Activated CD8-positive, alpha-beta memory T cell treated with anti-CD3 and anti-CD28 coated beads, Interleukin-2, amount 10 ng/mL, durations not matched to agents 7 days and 5 days (primary cell): ENCODE measurements at regions not wholly inside any gene's neighbourhood (a gene's known extent, or its start where the extent isn't known, plus 50 kb on each side); places are given as distances from the start of the nearest gene placed in this dataset.

ENCODE experiments used
- ATAC-seq: fragments of 150-1000 bp; cut with Tn5 transposase; one replicate; pipeline ENCODE4 v1.10.0; 2021; ENCODE audit warnings: moderate library complexity
- CTCF ChIA-PET: fragments of 350-600 bp; sonication (Branson Sonifier 250); formaldehyde crosslinking; loops from one replicate; lab custom pipeline; 2021; ENCODE audit warnings: antibody characterized with exemption; lab: Charles Lee
- DNase-seq: peaks from one replicate; pipeline ENCODE4 v3.0.0-alpha.2; 2020
- H3K27ac Mint-ChIP-seq: one replicate; pipeline ENCODE4 v1.8.0; 2021; ENCODE audit warnings: mild to moderate bottlenecking, mixed read lengths
- H3K27me3 Mint-ChIP-seq: one replicate; pipeline ENCODE4 v1.8.0; 2021; ENCODE audit warnings: mixed read lengths
- H3K36me3 Mint-ChIP-seq: one replicate; pipeline ENCODE4 v1.8.0; 2021; ENCODE audit warnings: mild to moderate bottlenecking, mixed read lengths
- H3K4me1 Mint-ChIP-seq: one replicate; pipeline ENCODE4 v1.8.0; 2021; ENCODE audit warnings: mixed read lengths
- H3K4me3 Mint-ChIP-seq: one replicate; pipeline ENCODE4 v1.8.0; 2021; ENCODE audit warnings: mild to moderate bottlenecking, moderate library complexity, mixed read lengths
- H3K9me3 Mint-ChIP-seq: one replicate; pipeline ENCODE4 v1.8.0; 2022; ENCODE audit warnings: low read depth, mixed read lengths

DNA sequence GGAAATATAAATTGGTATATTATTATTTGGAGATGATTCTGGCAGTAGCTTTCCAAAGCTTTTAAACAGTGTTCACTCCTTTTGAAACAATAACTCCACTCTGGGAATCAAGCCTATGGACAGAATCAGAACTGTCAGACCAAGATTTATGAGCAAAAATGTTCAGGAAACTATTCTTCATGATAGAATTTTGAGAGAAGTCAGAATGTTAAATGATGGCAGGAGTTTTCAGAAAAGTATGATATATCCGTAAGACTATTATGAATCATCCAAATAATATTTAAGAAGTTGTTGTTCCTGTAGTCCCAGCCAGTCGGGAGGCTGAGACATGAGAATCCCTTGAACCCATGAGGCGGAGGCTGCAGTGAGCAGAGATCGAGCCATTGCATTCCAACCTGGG, 50.5 kb upstream of the ADGRG2 start:
- H3K9me3 Mint-ChIP-seq, result no peaks in the 10 kb centered on the region
- H3K4me3 Mint-ChIP-seq, result no peak overlapping the region
- H3K36me3 Mint-ChIP-seq, result no peaks in the 10 kb centered on the region

DNA sequence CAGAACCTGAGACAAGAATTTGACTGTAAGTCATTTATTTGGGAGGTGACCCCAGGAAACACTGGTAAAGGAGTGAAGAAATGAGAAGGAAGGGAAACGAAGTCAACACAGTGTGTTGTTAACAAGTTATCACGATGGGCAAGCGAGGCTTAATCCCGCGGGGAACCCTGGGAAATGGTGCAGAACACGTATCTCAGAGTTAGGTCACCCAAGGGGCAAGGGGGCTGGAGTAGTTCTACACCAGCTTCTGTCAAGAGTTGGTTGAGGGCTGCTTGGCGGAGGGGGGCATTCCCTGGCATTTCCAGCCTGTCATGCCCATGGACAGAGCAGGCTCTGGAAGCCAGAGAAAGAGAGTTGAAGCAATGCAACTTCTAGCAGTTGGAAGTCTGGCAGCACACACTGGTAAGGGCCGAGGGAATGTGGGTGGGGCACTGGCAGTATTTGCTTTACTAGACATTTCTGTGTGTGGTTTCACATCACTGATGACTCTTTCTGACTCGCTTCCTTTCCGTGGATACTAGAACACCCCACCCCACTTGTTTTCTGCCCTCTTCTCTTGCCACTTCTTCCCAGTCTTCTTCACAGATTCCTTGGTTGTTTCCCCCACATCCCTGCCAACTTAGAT, 52.2 kb upstream of the ADGRG2 start:
- H3K4me1 Mint-ChIP-seq, result peaks cover 3% of the 10 kb centered on the region
- no peak for ATAC-seq
- DNase-seq, result no peak
- CTCF ChIA-PET, result no interaction called here
- no peaks in the 10 kb centered on the region for H3K27me3 Mint-ChIP-seq
- no peak overlapping the region for H3K4me3 Mint-ChIP-seq
- no peak overlapping the region for H3K27ac Mint-ChIP-seq
- H3K9me3 Mint-ChIP-seq, result no peaks in the 10 kb centered on the region
- no peaks in the 10 kb centered on the region for H3K36me3 Mint-ChIP-seq

More for the DNA sequence above, 50.5 kb upstream of the ADGRG2 start:
- no peak for DNase-seq
- CTCF ChIA-PET, result no interaction called here
- Mint-ChIP-seq H3K4me1 (peaks cover 3% of the 10 kb centered on the region), H3K27ac (no peak overlapping the region), H3K27me3 (no peaks in the 10 kb centered on the region)
- no peak for ATAC-seq

DNA sequence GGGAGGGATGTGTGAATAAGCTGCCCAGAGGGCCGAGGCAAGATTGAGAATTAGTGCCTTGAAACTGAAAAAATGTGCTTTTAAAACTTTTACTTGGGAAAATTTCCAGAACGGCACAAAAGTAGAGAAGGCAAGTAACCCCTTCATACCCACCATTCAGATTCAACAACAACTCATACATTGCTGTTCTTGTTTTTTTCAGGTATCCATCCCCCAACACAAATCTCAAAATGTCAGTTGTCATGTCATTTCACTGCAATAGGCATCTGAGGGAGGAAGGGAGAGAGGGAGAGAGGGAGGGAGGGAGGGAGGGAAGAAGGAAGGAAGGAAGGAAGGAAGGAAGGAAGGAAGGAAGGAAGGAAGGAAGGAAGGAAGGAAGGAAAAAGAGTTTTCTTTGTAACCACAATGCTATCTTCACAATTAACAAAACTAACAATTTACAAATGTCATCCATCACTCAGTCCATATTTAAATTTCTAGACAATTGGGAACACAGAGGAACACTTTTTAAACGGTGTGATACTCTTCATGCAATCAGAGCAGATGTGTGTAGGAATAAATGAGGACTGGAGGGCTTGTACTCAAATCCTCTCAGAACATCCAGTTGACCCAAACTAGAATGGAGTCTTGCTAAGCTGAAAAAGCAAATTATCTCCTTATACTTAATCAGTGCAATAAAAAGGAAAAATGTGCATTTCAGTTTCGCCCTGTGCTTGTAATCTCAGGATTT, 54.8 kb upstream of the ADGRG2 start:
- CTCF ChIA-PET, result no interaction called here
- DNase-seq, result no peak
- Mint-ChIP-seq H3K27me3 (no peaks in the 10 kb centered on the region), H3K4me3 (no peak overlapping the region), H3K4me1 (peaks cover 3% of the 10 kb centered on the region), H3K27ac (no peak overlapping the region), H3K9me3 (no peaks in the 10 kb centered on the region), H3K36me3 (no peaks in the 10 kb centered on the region)
- ATAC-seq, result no peak

DNA sequence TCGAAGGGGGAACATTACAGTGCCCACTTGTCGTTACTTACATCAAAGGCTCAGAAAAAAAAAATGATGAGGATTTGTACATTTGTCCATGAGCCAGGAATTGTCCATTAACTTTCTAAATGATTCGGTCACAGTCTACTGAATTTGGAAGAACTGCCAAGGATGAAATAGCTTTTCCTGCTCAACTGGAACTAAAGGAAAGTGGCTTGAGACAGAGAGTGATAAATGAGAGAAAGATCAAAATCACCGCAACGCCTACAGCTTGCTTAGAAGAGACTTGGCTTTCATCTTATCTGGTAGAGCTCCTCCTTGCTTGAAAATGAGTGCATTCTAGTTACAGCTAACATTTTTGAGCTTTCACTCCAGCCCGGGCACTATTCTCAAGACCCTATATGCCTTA, 55.5 kb upstream of the ADGRG2 start:
- CTCF ChIA-PET, result no interaction called here
- Mint-ChIP-seq H3K9me3 (no peaks in the 10 kb centered on the region), H3K4me3 (no peak overlapping the region), H3K27me3 (no peaks in the 10 kb centered on the region), H3K4me1 (peaks cover 3% of the 10 kb centered on the region), H3K27ac (no peak overlapping the region), H3K36me3 (no peaks in the 10 kb centered on the region)
- ATAC-seq (no peak), DNase-seq (no peak)

DNA sequence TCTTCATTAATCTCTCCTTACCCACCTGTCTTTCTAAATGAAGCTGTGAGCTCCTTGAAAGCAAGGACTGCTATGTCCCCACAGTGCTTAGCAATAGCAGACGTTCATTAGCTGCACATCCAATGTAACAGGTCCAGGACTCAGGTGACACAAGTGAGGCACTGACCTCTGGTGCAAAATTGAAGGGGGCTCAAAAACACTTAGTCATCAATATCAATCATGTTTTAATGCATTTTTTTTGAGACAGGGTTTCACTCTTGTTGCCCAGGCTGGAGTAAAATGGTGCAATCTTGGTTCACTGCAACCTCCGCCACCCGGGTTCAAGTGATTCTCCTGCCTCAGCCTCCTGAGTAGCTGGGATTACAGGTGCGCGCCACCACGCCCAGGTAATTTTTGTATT, 56.1 kb upstream of the ADGRG2 start:
- Mint-ChIP-seq H3K27ac (no peak overlapping the region), H3K9me3 (no peaks in the 10 kb centered on the region), H3K27me3 (no peaks in the 10 kb centered on the region), H3K4me1 (peaks cover 3% of the 10 kb centered on the region), H3K4me3 (no peak overlapping the region), H3K36me3 (no peaks in the 10 kb centered on the region)
- ATAC-seq (no peak), DNase-seq (no peak)
- CTCF ChIA-PET, result no interaction called here

DNA sequence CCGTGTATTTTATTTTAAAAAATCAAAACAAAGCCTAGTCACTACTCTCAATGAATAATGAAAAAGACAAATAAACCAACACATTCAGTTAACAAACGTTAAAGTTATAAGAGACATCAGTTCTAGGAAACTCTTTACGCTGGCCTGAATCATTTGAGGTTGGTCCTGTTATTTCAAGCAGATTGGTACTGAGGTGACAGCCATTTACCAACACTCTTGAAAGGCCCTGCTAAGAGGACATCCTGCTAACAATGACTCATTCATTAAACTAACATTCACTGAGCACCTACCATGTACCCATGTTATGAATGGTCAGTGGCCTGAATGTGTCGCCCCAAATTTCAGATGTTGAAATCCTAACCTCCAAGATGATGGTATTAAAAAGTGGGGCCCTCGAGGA, 57.1 kb upstream of the ADGRG2 start:
- H3K27me3 Mint-ChIP-seq, result no peaks in the 10 kb centered on the region
- no peak overlapping the region for H3K27ac Mint-ChIP-seq
- H3K4me3 Mint-ChIP-seq, result no peak overlapping the region
- no peak for DNase-seq
- peaks cover 3% of the 10 kb centered on the region for H3K4me1 Mint-ChIP-seq
- CTCF ChIA-PET, result no interaction called here
- no peaks in the 10 kb centered on the region for H3K36me3 Mint-ChIP-seq
- ATAC-seq, result no peak
- H3K9me3 Mint-ChIP-seq, result no peaks in the 10 kb centered on the region

DNA sequence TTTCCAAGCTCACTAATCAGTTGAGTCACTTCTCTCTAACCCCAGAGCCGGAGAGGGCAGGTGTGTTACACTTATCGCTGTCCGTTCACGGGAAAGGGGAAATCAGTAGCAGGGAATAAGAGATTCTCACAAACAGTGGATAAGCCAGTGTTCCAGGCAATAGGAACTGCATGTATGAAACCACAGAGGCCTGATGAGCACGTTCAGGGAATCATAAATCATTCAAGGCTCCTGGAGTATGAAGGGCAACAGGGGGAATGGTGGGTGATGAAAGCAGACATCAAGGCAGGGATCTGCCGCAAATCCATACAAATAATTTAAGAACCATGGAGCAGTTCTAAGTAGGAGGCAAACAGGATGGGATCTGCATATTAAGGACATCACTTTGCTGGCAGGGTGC, 59.1 kb upstream of the ADGRG2 start:
- H3K27me3 Mint-ChIP-seq, result no peaks in the 10 kb centered on the region
- CTCF ChIA-PET, result no interaction called here
- DNase-seq, result no peak
- no peaks in the 10 kb centered on the region for H3K4me1 Mint-ChIP-seq
- no peaks in the 10 kb centered on the region for H3K9me3 Mint-ChIP-seq
- no peak overlapping the region for H3K4me3 Mint-ChIP-seq
- H3K27ac Mint-ChIP-seq, result no peak overlapping the region
- no peak for ATAC-seq
- no peaks in the 10 kb centered on the region for H3K36me3 Mint-ChIP-seq

DNA sequence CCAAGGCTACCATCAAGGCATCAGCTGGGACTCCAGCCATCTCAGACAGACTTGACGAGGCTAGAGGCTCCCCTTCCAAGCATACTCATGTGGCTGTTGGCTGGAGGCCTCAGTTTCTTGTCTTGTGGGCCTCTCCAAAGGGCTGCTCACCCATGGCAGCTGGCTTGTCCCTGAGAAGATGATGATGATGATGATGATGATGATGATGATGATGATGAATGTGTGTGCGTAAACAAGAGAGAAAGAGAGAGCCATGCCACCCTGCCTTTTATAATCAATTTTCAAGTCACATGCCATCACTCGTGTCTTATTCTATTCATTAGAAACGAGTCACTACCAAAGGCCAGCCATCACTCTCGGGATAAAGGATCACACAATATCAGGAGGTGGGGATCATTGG, 60.5 kb upstream of the ADGRG2 start:
- no peak overlapping the region for H3K27ac Mint-ChIP-seq
- H3K9me3 Mint-ChIP-seq, result no peaks in the 10 kb centered on the region
- no peaks in the 10 kb centered on the region for H3K27me3 Mint-ChIP-seq
- CTCF ChIA-PET, result no interaction called here
- no peaks in the 10 kb centered on the region for H3K4me1 Mint-ChIP-seq
- ATAC-seq (no peak), DNase-seq (no peak)
- no peak overlapping the region for H3K4me3 Mint-ChIP-seq
- H3K36me3 Mint-ChIP-seq, result no peaks in the 10 kb centered on the region

DNA sequence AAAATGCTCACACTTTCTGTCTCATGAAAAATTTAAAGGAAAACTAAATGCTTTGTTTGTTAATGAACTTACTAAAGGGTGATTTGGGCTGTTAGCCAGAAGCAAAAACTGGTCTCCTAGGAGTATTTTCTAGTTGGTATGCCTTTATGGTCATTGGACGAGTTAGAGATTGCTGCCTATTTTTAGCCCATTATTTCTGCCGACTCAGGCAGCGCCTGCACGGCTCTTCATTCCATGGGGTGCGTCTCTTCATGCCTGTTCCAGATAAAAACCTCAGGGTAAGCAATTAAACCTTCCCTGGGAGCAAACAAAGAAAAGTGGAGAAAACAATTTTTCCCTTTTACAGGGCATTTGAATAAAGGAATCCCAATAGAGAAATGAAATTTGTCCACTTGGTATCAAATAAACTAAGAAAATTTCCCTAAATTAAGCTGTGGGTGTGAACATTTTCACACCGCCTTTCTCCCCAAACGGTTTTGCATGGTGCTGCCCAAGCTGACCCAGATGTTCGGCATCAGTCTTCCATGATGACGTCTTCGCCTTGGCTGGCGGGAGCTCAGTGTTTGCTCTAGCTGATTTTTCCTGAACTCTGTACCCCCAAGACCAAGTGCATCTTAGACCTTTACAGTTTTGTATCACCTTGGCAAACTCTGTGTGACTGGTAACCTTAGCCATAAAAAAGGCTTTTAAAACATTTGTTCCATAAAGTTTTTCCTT, 61.7 kb upstream of the ADGRG2 start:
- no peak overlapping the region for H3K4me3 Mint-ChIP-seq
- no peaks in the 10 kb centered on the region for H3K9me3 Mint-ChIP-seq
- no peak for ATAC-seq
- no peak overlapping the region for H3K27ac Mint-ChIP-seq
- no peak for DNase-seq
- no peaks in the 10 kb centered on the region for H3K36me3 Mint-ChIP-seq
- H3K4me1 Mint-ChIP-seq, result no peaks in the 10 kb centered on the region
- H3K27me3 Mint-ChIP-seq, result no peaks in the 10 kb centered on the region
- CTCF ChIA-PET, result no interaction called here

DNA sequence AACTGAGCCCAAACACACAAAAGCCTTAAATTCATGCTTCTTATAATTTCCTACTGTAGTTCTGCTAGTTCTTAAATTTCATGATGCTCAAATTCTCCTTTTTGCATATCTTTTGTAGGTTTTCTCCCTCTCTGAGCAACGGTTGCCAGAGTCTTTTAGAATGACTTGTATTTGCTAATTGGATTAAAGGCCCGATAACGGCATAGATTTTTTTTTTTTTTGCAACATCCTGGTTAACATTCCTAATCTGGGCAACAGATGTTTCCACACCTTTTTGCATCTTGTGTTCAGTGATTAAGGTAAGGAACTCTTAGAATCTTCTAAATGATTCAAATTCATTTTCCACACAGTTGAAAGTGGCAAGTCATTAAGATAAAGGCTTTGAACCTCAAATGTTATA, 66.3 kb upstream of the ADGRG2 start:
- Mint-ChIP-seq H3K4me3 (no peak overlapping the region), H3K27me3 (no peaks in the 10 kb centered on the region), H3K4me1 (no peaks in the 10 kb centered on the region), H3K36me3 (no peaks in the 10 kb centered on the region), H3K27ac (no peak overlapping the region), H3K9me3 (peaks cover 3% of the 10 kb centered on the region)
- CTCF ChIA-PET, result no interaction called here
- DNase-seq (no peak), ATAC-seq (no peak)

DNA sequence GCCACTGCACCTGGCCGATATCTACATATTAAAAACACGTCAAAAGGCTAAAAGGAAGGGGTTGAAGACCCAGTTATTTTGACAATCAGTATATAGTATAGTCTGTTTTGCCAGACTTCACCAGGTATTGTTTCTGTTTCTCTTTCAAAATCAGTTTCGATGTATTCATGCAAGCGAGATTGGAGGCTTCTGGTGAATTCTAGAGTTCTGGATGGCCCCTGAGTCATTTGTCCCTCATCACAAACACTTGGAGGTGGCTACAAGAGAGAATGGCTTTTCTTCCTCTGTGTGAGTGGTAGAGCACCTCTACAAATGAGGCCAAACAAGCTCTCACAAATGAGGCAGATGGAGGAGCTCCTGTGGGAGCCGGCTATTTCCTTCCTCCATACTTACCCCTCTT, 68.6 kb upstream of the ADGRG2 start:
- no peak overlapping the region for H3K4me3 Mint-ChIP-seq
- peaks cover 3% of the 10 kb centered on the region for H3K9me3 Mint-ChIP-seq
- ATAC-seq (no peak), DNase-seq (no peak)
- no peaks in the 10 kb centered on the region for H3K27me3 Mint-ChIP-seq
- no peak overlapping the region for H3K27ac Mint-ChIP-seq
- no peaks in the 10 kb centered on the region for H3K36me3 Mint-ChIP-seq
- CTCF ChIA-PET, result no interaction called here
- peaks cover 16% of the 10 kb centered on the region for H3K4me1 Mint-ChIP-seq

DNA sequence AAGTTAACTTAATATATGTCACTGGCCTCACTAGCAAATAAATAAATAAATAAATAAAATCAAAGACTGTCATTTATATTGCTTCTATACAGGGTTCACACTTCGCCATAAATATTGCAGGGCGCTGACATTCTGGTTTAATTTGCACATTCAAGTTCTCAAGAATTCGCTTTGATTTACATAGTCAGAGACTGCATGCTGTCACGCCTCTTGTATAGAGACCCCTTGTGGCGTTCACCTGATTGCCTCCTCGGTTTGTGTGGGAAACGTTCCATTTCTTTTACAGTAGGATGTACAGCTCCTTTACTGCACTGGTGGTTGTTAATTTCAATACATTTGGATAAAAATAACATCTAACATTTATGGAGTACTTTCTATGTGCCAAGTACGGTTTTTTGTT, 71.3 kb upstream of the ADGRG2 start:
- no peaks in the 10 kb centered on the region for H3K27me3 Mint-ChIP-seq
- no peak overlapping the region for H3K27ac Mint-ChIP-seq
- no peaks in the 10 kb centered on the region for H3K36me3 Mint-ChIP-seq
- H3K9me3 Mint-ChIP-seq, result peaks cover 3% of the 10 kb centered on the region
- peaks cover 22% of the 10 kb centered on the region for H3K4me1 Mint-ChIP-seq
- DNase-seq (no peak), ATAC-seq (no peak)
- H3K4me3 Mint-ChIP-seq, result no peak overlapping the region
- CTCF ChIA-PET, result no interaction called here

DNA sequence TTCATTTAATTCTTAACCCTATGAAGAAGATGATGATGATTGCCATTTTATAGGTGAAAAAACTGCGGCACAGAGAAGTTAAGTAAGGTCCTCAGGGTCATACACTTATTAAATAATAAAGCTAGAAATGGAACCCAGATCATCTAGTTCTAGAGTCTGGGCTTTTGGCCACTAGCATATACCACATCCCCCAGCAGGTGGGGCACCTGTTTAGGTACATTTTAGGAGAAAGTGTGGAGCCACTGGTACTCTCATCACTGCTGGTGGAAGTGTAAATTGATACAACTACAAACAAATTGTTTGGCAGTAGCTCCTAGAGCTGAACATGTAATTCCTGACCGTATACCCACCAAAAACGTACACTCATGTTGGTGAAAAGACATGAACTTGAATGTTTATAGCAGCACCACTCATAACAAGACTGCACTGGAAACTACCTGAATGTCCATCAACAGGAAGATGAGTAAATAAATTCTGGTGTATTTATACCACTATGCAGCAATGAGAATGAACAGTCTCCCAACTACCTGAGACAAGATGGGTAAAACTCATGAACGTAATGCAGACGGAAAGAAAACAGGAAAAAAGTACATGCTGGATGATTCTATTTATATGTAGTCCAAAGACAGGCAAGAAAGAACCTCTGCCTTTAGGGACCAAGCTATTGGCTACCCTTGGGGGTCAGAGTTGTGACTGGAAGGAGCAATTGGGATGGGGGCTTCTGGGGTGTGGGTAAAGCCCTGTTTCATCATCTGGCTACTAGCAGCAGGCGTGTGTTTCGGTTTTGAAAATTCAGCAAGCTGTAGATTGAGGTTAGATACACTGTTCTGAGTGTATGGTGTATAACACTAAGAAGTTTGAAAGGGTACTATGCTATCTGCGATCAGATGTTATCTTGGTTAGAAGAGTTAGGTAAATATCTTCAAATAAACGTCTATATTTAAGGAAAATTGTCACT, 72.3 kb upstream of the ADGRG2 start:
- CTCF ChIA-PET, result interaction anchor here (0.7 kb wide), 1 partner anchor 139 kb away, joined by 3 read pairs; no protein-coding TSS in a partner anchor
- Mint-ChIP-seq H3K27me3 (no peaks in the 10 kb centered on the region), H3K27ac (peak overlapping the region; percentile 76), H3K36me3 (no peaks in the 10 kb centered on the region), H3K9me3 (peaks cover 3% of the 10 kb centered on the region), H3K4me1 (peaks cover 24% of the 10 kb centered on the region), H3K4me3 (peak overlapping the region; percentile 18)
- DNase-seq, result peak; percentile 40
- ATAC-seq, result peak; percentile 64
